ENCODE measurements at regions not wholly inside any gene's neighbourhood (a gene's known extent, or its start where the extent isn't known, plus 50 kb on each side); places are given as distances from the start of the nearest gene placed in this dataset.
A peak's percentile ranks its signal among the peaks of the same experiment; 100 is the strongest.

DNA sequence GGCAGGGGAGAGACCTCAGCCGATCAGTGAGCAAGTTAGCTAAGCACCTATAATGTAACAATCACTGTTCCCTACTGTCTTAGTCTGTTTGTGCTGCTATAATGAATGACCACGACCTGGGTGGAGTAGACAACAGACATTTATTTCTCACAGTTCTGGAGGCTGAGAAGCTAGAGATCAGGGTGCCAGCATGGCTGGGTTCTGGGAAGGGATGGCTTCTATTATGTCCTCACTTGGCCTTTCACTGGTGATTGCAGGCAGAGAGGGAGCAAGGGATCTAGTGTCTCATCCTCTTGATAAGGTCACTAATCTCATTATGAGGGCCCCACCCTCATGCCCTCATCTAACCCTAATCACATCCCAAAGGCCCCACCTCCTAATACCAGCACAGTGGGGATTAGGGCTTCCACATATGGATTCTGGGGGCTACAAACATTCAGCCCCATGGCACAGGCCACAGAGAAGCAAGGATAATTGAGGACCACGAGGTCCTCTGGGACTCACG is 162.5 kb downstream of the CD83 start:
- no peaks in the 10 kb centered on the region for H4K20me1 ChIP-seq (ENCODE audit: control insufficient read depth, insufficient read depth, low read depth, low read length)

DNA sequence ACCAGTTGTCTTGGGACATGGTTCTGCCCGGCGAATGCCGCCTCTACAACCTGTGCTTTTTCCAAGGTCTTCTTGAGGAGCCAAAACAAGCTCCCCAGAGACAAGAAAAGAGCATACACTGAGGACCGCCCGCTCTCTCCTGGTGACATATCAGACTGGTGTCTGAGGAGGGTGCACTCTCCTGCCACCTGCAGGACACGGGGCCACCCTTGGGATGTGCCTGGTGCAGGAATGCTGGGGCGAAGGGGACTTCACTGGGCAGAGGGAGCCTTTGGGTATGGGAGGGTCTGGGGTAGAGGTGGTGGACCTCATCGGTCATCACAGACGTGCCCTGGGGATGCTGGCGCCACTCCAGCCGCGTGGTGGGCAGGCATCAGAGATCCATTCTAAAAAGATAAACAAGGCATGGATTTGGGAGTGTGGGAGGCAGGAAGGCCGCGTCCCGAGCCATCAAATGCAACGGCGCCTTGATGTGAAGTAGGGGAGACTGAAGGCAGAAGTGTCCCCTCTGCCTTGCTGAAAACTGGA is 163.3 kb downstream of the CD83 start:
- Histone ChIP-seq H3K27me3 (ENCODE audit: control insufficient read depth, low read length) (no peaks in the 10 kb centered on the region), H3K27ac (ENCODE audit: low read depth, low read length) (no peak overlapping the region), H3K36me3 (ENCODE audit: control insufficient read depth, low read length) (peaks cover 8% of the 10 kb centered on the region; the same call in 1 of the 2 replicates), H4K20me1 (ENCODE audit: control insufficient read depth, insufficient read depth, low read depth, low read length) (no peaks in the 10 kb centered on the region), H3K4me1 (ENCODE audit: control insufficient read depth, low read length) (peaks cover 41% of the 10 kb centered on the region), H3K4me2 (ENCODE audit: low read length) (no peak overlapping the region), H3K9me3 (ENCODE audit: control insufficient read depth, insufficient read depth, low read length) (no peaks in the 10 kb centered on the region), H3K4me3 (ENCODE audit: low read length) (no peak overlapping the region), H3K9me2 (replicated peaks; ENCODE audit: control insufficient read depth, low read length) (no peaks in the 10 kb centered on the region), H3K79me2 (ENCODE audit: control insufficient read depth, low read length) (no peaks in the 10 kb centered on the region), H3F3A (ENCODE audit: control insufficient read depth, insufficient read depth) (peaks cover 22% of the 10 kb centered on the region)
- TF ChIP-seq, protein P1, sequence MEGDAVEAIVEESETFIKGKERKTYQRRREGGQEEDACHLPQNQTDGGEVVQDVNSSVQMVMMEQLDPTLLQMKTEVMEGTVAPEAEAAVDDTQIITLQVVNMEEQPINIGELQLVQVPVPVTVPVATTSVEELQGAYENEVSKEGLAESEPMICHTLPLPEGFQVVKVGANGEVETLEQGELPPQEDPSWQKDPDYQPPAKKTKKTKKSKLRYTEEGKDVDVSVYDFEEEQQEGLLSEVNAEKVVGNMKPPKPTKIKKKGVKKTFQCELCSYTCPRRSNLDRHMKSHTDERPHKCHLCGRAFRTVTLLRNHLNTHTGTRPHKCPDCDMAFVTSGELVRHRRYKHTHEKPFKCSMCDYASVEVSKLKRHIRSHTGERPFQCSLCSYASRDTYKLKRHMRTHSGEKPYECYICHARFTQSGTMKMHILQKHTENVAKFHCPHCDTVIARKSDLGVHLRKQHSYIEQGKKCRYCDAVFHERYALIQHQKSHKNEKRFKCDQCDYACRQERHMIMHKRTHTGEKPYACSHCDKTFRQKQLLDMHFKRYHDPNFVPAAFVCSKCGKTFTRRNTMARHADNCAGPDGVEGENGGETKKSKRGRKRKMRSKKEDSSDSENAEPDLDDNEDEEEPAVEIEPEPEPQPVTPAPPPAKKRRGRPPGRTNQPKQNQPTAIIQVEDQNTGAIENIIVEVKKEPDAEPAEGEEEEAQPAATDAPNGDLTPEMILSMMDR (IDR thresholded peaks at IDR 0.05; ENCODE audit: low read depth, low read length, poor library complexity, severe bottlenecking), result peak; percentile 38
- no peak for TF ChIP-seq EZH2phosphoT487 (IDR thresholded peaks at IDR 0.05; ENCODE audit: borderline replicate concordance, low read length)

More for the DNA sequence above, 162.5 kb downstream of the CD83 start:
- H3K27ac ChIP-seq (ENCODE audit: low read depth, low read length), result no peak overlapping the region
- no peaks in the 10 kb centered on the region for H3K27me3 ChIP-seq (ENCODE audit: control insufficient read depth, low read length)
- peaks cover 49% of the 10 kb centered on the region for H3K4me1 ChIP-seq (ENCODE audit: control insufficient read depth, low read length)
- no peaks in the 10 kb centered on the region for H3K9me2 ChIP-seq (replicated peaks; ENCODE audit: control insufficient read depth, low read length)
- no peaks in the 10 kb centered on the region for H3K79me2 ChIP-seq (ENCODE audit: control insufficient read depth, low read length)
- H3K4me2 ChIP-seq (ENCODE audit: low read length), result no peak overlapping the region
- TF ChIP-seq EZH2phosphoT487 (IDR thresholded peaks at IDR 0.05; ENCODE audit: borderline replicate concordance, low read length), result no peak
- TF ChIP-seq, protein P1 (IDR thresholded peaks at IDR 0.05; ENCODE audit: low read depth, low read length, poor library complexity, severe bottlenecking), result no peak
- peaks cover 22% of the 10 kb centered on the region for H3F3A ChIP-seq (ENCODE audit: control insufficient read depth, insufficient read depth)
- no peak overlapping the region for H3K4me3 ChIP-seq (ENCODE audit: low read length)
- H3K9me3 ChIP-seq (ENCODE audit: control insufficient read depth, insufficient read depth, low read length), result no peaks in the 10 kb centered on the region
- H3K36me3 ChIP-seq (ENCODE audit: control insufficient read depth, low read length), result peaks cover 8% of the 10 kb centered on the region; the same call in 1 of the 2 replicates

DNA sequence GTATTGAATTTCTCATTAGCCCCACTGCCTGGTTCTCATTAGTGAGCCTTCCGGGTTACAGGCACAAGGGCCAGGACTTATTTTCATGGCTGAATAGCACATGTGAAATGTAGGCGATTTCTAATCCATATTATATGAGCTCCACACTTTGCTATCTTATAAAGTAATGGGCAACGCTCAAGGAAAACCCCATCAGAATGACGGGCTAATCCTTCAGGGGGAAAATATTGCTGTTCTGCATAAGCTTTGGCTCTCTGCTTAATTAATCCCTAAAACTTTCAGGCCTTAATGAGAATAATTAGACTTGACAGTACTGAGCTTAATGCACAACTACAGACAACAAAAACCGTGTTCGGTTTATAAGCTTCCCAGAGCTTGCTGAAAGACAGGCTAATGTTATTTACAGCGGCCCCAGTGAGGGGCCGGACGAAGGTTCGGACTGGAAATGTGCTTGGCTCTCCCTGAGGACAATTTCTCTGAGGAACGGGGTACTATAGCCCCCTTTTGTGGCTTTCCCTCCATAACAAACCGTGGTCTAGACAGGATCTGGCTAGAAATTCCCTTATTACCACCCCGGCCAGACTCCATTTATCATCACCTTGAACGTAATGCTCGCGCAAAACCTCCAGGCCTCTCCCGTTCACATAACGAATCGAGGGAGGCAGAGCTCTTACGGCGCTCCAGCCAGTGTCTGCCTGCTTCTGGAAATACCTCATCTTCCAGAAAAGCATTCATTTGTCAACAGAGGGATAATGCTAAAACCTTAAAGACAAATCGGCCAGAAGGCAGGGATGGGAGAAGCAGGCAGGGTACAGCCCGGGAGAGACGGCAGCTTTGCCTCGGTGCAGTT is 164.5 kb downstream of the CD83 start:
- Histone ChIP-seq H3F3A (ENCODE audit: control insufficient read depth, insufficient read depth) (peaks cover 14% of the 10 kb centered on the region), H3K4me3 (ENCODE audit: low read length) (no peak overlapping the region), H3K4me2 (ENCODE audit: low read length) (no peak overlapping the region), H3K79me2 (ENCODE audit: control insufficient read depth, low read length) (no peaks in the 10 kb centered on the region), H3K27me3 (ENCODE audit: control insufficient read depth, low read length) (no peaks in the 10 kb centered on the region), H3K4me1 (ENCODE audit: control insufficient read depth, low read length) (peaks cover 29% of the 10 kb centered on the region), H3K27ac (ENCODE audit: low read depth, low read length) (no peak overlapping the region), H3K36me3 (ENCODE audit: control insufficient read depth, low read length) (peaks cover 8% of the 10 kb centered on the region; the same call in 1 of the 2 replicates), H3K9me3 (ENCODE audit: control insufficient read depth, insufficient read depth, low read length) (no peaks in the 10 kb centered on the region), H4K20me1 (ENCODE audit: control insufficient read depth, insufficient read depth, low read depth, low read length) (no peaks in the 10 kb centered on the region), H3K9me2 (replicated peaks; ENCODE audit: control insufficient read depth, low read length) (no peaks in the 10 kb centered on the region)
- TF ChIP-seq, protein P1 (IDR thresholded peaks at IDR 0.05; ENCODE audit: low read depth, low read length, poor library complexity, severe bottlenecking), result no peak
- TF ChIP-seq EZH2phosphoT487 (IDR thresholded peaks at IDR 0.05; ENCODE audit: borderline replicate concordance, low read length), result no peak
